GM19193 (cell line): ENCODE measurements at regions not wholly inside any gene's neighbourhood (a gene's known extent, or its start where the extent isn't known, plus 50 kb on each side); places are given as distances from the start of the nearest gene placed in this dataset.

Experiments used
- POLR2A ChIP-seq: IDR thresholded peaks from 4 replicates; pipeline ENCODE4 v1.6.1; 2011; ENCODE audit not compliant: insufficient read depth, insufficient read length; ENCODE audit errors: extremely low read depth

GRCh38 chr6:144855812-144856531, 570.8 kb downstream of the UTRN start:
- no peak for TF ChIP-seq POLR2A

DNA sequence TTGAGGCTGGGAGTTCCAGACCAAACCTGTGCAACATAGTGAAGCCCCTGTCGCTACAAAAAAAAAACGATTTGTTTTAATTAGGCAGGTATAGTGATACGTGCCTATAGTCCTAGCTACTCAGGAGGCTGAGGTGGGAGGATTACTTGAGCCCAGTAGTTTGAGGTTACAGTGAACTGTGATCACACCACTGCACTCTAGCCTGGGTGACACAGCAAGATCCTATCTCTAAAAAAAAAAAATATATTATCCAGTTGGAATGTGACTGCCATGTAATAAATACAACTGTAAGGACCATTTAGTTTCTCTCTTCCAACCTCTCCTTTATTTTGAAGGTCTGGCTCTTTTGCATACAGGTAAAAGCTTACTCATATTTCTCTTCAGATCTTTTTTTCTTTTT, 571.5 kb downstream of the UTRN start:
- no peak for TF ChIP-seq POLR2A

- TF ChIP-seq POLR2A = no peak
Observed at GRCh38 chr6:144857086-144857485, 572.0 kb downstream of the UTRN start.

- TF ChIP-seq POLR2A = no peak
Observed at GRCh38 chr6:144862769-144863168, 577.6 kb downstream of the UTRN start.

GRCh38 chr6:144867761-144868160, 582.6 kb downstream of the UTRN start:
- no peak for TF ChIP-seq POLR2A

- TF ChIP-seq POLR2A = no peak
Observed at GRCh38 chr6:144870782-144871181, 585.6 kb downstream of the UTRN start.

GRCh38 chr6:144873623-144874378, 588.7 kb downstream of the UTRN start:
- no peak for TF ChIP-seq POLR2A

GRCh38 chr6:144876689-144877088, 591.6 kb downstream of the UTRN start:
- no peak for TF ChIP-seq POLR2A

- no peak for TF ChIP-seq POLR2A
Observed at GRCh38 chr6:144877118-144877517, 592.0 kb downstream of the UTRN start.

DNA sequence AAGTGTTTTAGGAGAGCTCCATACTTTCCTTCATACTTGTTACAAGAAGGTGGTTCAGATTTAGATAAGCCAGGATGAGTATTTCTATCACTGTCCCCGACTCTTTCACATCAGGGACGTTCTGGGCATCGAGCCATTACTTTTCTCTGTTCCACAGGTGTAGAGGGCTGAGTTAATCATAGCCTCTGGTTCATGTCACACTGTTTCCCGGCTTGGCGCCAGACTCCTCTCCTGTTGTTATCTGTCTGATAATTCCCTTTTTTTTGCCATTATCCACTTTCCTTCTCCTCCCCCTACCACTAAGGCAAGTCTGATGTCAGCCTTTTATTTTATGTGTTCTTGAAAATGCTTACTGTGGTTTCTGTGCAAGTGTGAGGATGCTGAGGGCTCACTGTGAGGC, 593.4 kb downstream of the UTRN start:
- TF ChIP-seq POLR2A = no peak

DNA sequence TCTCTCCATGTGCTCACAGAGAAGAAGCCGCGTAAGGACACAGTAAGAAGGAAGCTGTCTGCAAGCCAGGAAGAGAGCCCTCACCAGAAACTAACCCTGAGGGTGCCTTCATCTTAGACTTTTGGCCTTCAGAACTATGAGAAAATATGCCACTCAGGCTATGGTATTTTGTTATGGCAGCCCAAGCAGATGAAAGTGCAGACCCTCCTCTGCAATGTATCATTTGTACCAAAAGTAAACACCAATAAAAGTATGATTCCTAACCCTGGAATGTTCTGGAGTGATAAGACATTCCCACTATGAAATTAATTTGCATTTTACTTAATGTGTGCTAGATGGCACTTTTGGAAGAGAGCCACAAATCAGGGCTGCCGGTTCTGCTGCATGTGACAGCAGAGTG, 594.3 kb downstream of the UTRN start:
- no peak for TF ChIP-seq POLR2A

- TF ChIP-seq POLR2A = no peak
Observed at GRCh38 chr6:144882425-144882824, 597.3 kb downstream of the UTRN start.

DNA sequence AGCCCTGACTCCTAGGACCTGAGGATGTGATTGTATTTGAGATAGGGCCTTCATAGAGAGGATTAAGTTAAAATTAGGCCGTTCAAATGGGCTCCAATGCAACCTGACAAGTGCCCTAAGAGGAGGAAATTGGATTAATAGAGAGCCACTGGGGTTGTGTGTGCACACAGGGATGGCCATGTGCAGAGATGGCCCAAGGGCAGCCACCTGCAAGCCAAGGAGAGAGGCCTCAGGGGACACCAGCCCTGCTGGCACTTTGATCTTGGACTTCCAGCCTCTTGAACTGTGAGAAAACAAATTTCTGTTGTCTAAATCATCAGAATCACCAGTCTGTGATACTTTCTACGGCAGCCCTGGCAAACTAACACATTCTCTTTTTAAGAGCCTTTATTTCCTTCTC, 598.8 kb downstream of the UTRN start:
- TF ChIP-seq POLR2A = no peak

GRCh38 chr6:144885817-144886216, 600.7 kb downstream of the UTRN start:
- no peak for TF ChIP-seq POLR2A

- TF ChIP-seq POLR2A = no peak
Observed at GRCh38 chr6:144886682-144887081, 601.5 kb downstream of the UTRN start.

- TF ChIP-seq POLR2A = no peak
Observed at GRCh38 chr6:144888621-144889020, 603.5 kb downstream of the UTRN start.
